HCT116 (cell line): ENCODE measurements at regions not wholly inside any gene's neighbourhood (a gene's known extent, or its start where the extent isn't known, plus 50 kb on each side); places are given as distances from the start of the nearest gene placed in this dataset.

Experiments
- ATAC-seq: fragments of 200-7000 bp; cut with Tn5 transposase; 2 replicates; pipeline ENCODE4 v1.9.1; 2020; ENCODE audit warnings: mild to moderate bottlenecking, moderate library complexity
- BruUV-seq: library from RNA; stranded (reverse); fragments of 400-500 nt; replicated peaks from 2 replicates; lab custom pipeline; 2021; lab: Mats Ljungman, UMichigan
- CTCF ChIA-PET: fragments of 300-600 bp; sonication (Branson Sonifier 250); formaldehyde crosslinking; loops from one replicate; lab custom pipeline; 2021; ENCODE audit warnings: antibody characterized with exemption; lab: Charles Lee
- POLR2A ChIA-PET: fragments of 300-600, 350-600 bp; sonication (Branson Sonifier 250); formaldehyde crosslinking; loops from one replicate; lab custom pipeline; 2021; ENCODE audit warnings: antibody characterized with exemption; lab: Charles Lee
- RAD21 ChIA-PET, 2 experiments: fragments of 300-600 bp; sonication (Branson Sonifier 250); formaldehyde crosslinking; loops; one replicate each; lab custom pipeline; 2023; ENCODE audit warnings: low total read pairs in 2 of 2; ENCODE audit not compliant: uncharacterized antibody in 2 of 2, unreplicated experiment in 2 of 2, low non-redundant PET in 1 of 2; lab: Charles Lee
- DNase-seq: peaks from one replicate; pipeline ENCODE4 v3.0.0-alpha.2; 2010; ENCODE audit warnings: low read depth, low spot score
- H2AFZ ChIP-seq: fragments of 200-600 bp; shearing (Covaris generic), sonication (generic); 2 replicates; pipeline ENCODE4 v1.6.1; 2017; ENCODE audit warnings: low read depth, mixed run types, mixed read lengths, antibody characterized with exemption, low read length; ENCODE audit not compliant: poor library complexity, severe bottlenecking
- H3K27ac ChIP-seq: 2 replicates; pipeline ENCODE4 v1.5.1; 2012; ENCODE audit warnings: low read depth, low read length
- H3K27me3 ChIP-seq: fragments of 200-600 bp; sonication (generic); 2 replicates; pipeline ENCODE4 v1.6.1; 2016; ENCODE audit warnings: mixed run types, low read length, mixed read lengths; ENCODE audit not compliant: insufficient read depth
- H3K36me3 ChIP-seq, 2 experiments: fragments of 200-500 bp in 1 of 2; fragments of 200-600 bp in 1 of 2; sonication (Bioruptor generic) in 1 of 2; sonication (generic) in 1 of 2; 2 replicates each; pipeline versions ENCODE4 v1.5.1 to v1.6.1; 2014 to 2016; ENCODE audit warnings: low read length in 2 of 2, inconsistent platforms in 1 of 2, mixed read lengths in 1 of 2, mixed run types in 1 of 2; ENCODE audit not compliant: insufficient read depth in 2 of 2, control insufficient read depth in 1 of 2
- H3K4me1 ChIP-seq, 2 experiments: fragments of 200-600 bp in 1 of 2; sonication (generic) in 1 of 2; 2 replicates each; pipeline versions ENCODE4 v1.5.1 to v1.6.1; 2012 to 2017; ENCODE audit warnings: low read length in 2 of 2, inconsistent platforms in 1 of 2, mild to moderate bottlenecking in 1 of 2, mixed read lengths in 1 of 2, mixed run types in 1 of 2, moderate library complexity in 1 of 2; ENCODE audit not compliant: insufficient read depth in 2 of 2, control insufficient read depth in 1 of 2
- H3K4me2 ChIP-seq: fragments of 200-600 bp; sonication (generic); 2 replicates; pipeline ENCODE4 v1.6.1; 2017; ENCODE audit warnings: mixed run types, low read length, mixed read lengths
- H3K4me3 ChIP-seq, 2 experiments: fragments of 200-600 bp in 1 of 2; sonication (generic) in 1 of 2; replicated peaks in 1 of 2; 2 replicates each; pipeline ENCODE4 v1.5.1; 2011 to 2016; ENCODE audit warnings: low read length in 2 of 2, control low read depth in 1 of 2, low read depth in 1 of 2, mild to moderate bottlenecking in 1 of 2, mixed read lengths in 1 of 2, mixed run types in 1 of 2
- H3K79me2 ChIP-seq: fragments of 200-600 bp; sonication (generic); 2 replicates; pipeline ENCODE4 v1.6.1; 2017; ENCODE audit warnings: mild to moderate bottlenecking, mixed run types, low read length, moderate library complexity, mixed read lengths; ENCODE audit not compliant: insufficient read depth
- H3K9ac ChIP-seq: fragments of 200-600 bp; sonication (generic); 2 replicates; pipeline ENCODE4 v1.6.1; 2016; ENCODE audit warnings: low read length, mixed read lengths
- H3K9me2 ChIP-seq: fragments of 200-600 bp; sonication (generic), shearing (Covaris generic); 2 replicates; pipeline ENCODE4 v1.6.1; 2017; ENCODE audit warnings: mixed run types, mild to moderate bottlenecking, moderate library complexity; ENCODE audit not compliant: insufficient read depth
- H3K9me3 ChIP-seq, 2 experiments: fragments of 200-500 bp in 1 of 2; fragments of 200-600 bp in 1 of 2; sonication (Bioruptor generic) in 1 of 2; sonication (generic) in 1 of 2; 2 replicates each; pipeline ENCODE4 v1.6.1; 2014 to 2017; ENCODE audit warnings: low read length in 2 of 2, mixed read lengths in 2 of 2, inconsistent platforms in 1 of 2, low read depth in 1 of 2, mild to moderate bottlenecking in 1 of 2, mixed run types in 1 of 2, moderate library complexity in 1 of 2; ENCODE audit not compliant: control insufficient read depth in 1 of 2, insufficient read depth in 1 of 2
- H4K20me1 ChIP-seq: fragments of 200-600 bp; sonication (generic), shearing (Covaris generic); 2 replicates; pipeline ENCODE4 v1.6.1; 2017; ENCODE audit warnings: mixed run types, mild to moderate bottlenecking, moderate library complexity; ENCODE audit not compliant: insufficient read depth
- ELF1 ChIP-seq: IDR thresholded peaks from 2 replicates; pipeline ENCODE4 v1.6.1; 2012; ENCODE audit warnings: low read depth, borderline replicate concordance
- JUND ChIP-seq: IDR thresholded peaks from 2 replicates; pipeline ENCODE4 v1.6.1; 2012
- SIN3A ChIP-seq: IDR thresholded peaks from 2 replicates; pipeline ENCODE4 v1.6.1; 2012; ENCODE audit warnings: low read depth
- SRF ChIP-seq: IDR thresholded peaks from 2 replicates; pipeline ENCODE4 v1.6.1; 2012; ENCODE audit warnings: low read depth
- TCF7L2 ChIP-seq: IDR thresholded peaks from 2 replicates; pipeline ENCODE4 v1.7.0; 2011; ENCODE audit warnings: borderline replicate concordance, inconsistent platforms; ENCODE audit not compliant: insufficient read depth, insufficient read length; ENCODE audit errors: extremely low read depth
- intact Hi-C: fragments of 100-400 bp; cut with micrococcal nuclease; formaldehyde crosslinking; loops from 2 replicates; pipeline ENCODE4 v1.10.0; 2022
- TF ChIP-seq, protein P1 (sequence below): IDR thresholded peaks from 2 replicates; pipeline ENCODE4 v1.6.1; 2011; ENCODE audit warnings: mild to moderate bottlenecking, low read length, moderate library complexity; ENCODE audit not compliant: insufficient replicate concordance; ENCODE audit errors: extremely low read depth
- TF ChIP-seq, protein P2 (sequence below): IDR thresholded peaks from 2 replicates; pipeline ENCODE4 v1.6.1; 2012; ENCODE audit warnings: low read depth

DNA sequence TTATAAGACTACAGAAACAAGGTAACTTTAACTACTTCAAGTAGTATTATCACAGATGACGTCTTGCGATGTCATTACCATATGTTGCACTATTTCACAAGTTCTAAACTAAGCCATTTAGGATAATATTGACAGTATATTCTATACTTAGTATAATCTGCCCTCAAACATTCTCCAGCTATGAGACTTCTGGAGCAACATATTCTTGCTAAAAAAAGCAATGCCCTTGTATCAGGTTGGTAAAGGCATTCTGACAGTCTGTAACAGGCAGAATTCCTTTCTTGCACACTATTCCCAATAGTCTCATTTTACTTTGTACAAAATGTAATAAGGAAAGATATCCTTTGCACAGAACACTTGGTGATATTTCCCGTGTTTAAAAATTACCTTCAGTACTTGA lies 694.8 kb upstream of the PKDCC start:
- no peak overlapping the region for H3K9ac ChIP-seq

More for the DNA sequence above, 694.8 kb upstream of the PKDCC start:
- DNase-seq (no peak), ATAC-seq (no peak)
- H3K9me2 ChIP-seq = no peaks in the 10 kb centered on the region
- H3K4me3 ChIP-seq = no peak overlapping the region
- H3K4me2 ChIP-seq = no peak overlapping the region
- ChIA-PET CTCF (no interaction called here), POLR2A (no interaction called here), RAD21 (no interaction called here)
- no peaks in the 10 kb centered on the region for H3K27me3 ChIP-seq
- BruUV-seq = no TSS peak
- TF ChIP-seq SRF (no peak), TCF7L2 (no peak), JUND (no peak), SIN3A (no peak), ELF1 (no peak)
- TF ChIP-seq, protein P1, sequence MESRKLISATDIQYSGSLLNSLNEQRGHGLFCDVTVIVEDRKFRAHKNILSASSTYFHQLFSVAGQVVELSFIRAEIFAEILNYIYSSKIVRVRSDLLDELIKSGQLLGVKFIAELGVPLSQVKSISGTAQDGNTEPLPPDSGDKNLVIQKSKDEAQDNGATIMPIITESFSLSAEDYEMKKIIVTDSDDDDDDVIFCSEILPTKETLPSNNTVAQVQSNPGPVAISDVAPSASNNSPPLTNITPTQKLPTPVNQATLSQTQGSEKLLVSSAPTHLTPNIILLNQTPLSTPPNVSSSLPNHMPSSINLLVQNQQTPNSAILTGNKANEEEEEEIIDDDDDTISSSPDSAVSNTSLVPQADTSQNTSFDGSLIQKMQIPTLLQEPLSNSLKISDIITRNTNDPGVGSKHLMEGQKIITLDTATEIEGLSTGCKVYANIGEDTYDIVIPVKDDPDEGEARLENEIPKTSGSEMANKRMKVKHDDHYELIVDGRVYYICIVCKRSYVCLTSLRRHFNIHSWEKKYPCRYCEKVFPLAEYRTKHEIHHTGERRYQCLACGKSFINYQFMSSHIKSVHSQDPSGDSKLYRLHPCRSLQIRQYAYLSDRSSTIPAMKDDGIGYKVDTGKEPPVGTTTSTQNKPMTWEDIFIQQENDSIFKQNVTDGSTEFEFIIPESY = no peak
- TF ChIP-seq, protein P2, sequence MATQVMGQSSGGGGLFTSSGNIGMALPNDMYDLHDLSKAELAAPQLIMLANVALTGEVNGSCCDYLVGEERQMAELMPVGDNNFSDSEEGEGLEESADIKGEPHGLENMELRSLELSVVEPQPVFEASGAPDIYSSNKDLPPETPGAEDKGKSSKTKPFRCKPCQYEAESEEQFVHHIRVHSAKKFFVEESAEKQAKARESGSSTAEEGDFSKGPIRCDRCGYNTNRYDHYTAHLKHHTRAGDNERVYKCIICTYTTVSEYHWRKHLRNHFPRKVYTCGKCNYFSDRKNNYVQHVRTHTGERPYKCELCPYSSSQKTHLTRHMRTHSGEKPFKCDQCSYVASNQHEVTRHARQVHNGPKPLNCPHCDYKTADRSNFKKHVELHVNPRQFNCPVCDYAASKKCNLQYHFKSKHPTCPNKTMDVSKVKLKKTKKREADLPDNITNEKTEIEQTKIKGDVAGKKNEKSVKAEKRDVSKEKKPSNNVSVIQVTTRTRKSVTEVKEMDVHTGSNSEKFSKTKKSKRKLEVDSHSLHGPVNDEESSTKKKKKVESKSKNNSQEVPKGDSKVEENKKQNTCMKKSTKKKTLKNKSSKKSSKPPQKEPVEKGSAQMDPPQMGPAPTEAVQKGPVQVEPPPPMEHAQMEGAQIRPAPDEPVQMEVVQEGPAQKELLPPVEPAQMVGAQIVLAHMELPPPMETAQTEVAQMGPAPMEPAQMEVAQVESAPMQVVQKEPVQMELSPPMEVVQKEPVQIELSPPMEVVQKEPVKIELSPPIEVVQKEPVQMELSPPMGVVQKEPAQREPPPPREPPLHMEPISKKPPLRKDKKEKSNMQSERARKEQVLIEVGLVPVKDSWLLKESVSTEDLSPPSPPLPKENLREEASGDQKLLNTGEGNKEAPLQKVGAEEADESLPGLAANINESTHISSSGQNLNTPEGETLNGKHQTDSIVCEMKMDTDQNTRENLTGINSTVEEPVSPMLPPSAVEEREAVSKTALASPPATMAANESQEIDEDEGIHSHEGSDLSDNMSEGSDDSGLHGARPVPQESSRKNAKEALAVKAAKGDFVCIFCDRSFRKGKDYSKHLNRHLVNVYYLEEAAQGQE = no peak
- no peaks in the 10 kb centered on the region for H3K36me3 ChIP-seq
- no peak overlapping the region for H2AFZ ChIP-seq
- H3K27ac ChIP-seq = no peak overlapping the region
- no peaks in the 10 kb centered on the region for H3K79me2 ChIP-seq
- no peaks in the 10 kb centered on the region; a peak in 1 of 4 replicates for H3K9me3 ChIP-seq
- no peaks in the 10 kb centered on the region for H3K4me1 ChIP-seq
- intact Hi-C loops = no loop called here
- no peaks in the 10 kb centered on the region for H4K20me1 ChIP-seq
